G401 (cell line): ENCODE measurements at regions not wholly inside any gene's neighbourhood (a gene's known extent, or its start where the extent isn't known, plus 50 kb on each side); places are given as distances from the start of the nearest gene placed in this dataset.

Experiments
- DNase-seq: peaks from one replicate; pipeline ENCODE4 v3.0.0-alpha.2; 2015; ENCODE audit warnings: low spot score
- in situ Hi-C: cut with HindIII; loops from 2 replicates; pipeline ENCODE4 v1.10.0; 2016; ENCODE audit warnings: low sequenced_read_pairs, mixed read lengths

GRCh38 chr1:36570006-36570405, 87.3 kb upstream of the CSF3R start:
- in situ Hi-C loops, result no loop called here
- no peak for DNase-seq

DNA sequence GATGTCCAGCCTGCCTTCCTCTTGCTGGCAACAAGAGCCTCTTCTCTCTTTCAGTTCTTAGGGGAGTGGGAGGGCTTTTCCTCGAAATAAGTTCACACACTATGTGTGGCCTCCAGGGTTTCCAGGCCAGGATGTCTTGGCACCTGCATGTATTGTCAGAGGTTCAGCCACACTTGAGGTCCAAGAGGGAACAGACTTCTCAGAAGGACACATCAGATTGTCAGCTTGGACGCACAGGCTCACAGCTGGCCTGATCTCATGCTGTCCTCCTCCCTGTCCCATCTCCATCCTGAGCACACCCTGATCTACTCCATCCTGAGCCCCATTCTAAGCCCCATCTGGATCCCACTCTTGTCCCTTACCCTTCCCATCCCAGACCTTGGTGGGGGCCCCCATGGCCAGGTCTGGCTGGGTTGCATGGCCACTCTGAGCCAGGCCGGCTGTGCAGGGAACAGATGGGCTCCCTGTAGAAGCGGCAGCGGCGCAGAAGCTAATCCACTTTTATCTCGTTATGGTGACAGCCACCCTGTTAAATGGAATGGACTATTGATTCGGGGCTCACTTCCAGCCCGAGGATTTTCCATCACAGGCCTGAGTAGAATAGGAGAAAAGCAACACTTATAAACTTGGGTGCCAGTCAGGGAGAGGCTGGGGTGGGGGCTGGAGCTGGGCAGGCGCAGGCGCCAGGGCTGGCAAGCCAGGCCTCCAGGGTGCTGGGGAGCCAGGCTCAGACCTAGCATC, 85.1 kb upstream of the CSF3R start:
- in situ Hi-C loops, result no loop called here
- no peak for DNase-seq

- DNase-seq, result no peak
- in situ Hi-C loops, result no loop called here
Measured at GRCh38 chr1:36565576-36566501, 83.1 kb upstream of the CSF3R start.

- no peak for DNase-seq
- in situ Hi-C loops, result no loop called here
Measured at GRCh38 chr1:36562181-36562685, 79.5 kb upstream of the CSF3R start.

DNA sequence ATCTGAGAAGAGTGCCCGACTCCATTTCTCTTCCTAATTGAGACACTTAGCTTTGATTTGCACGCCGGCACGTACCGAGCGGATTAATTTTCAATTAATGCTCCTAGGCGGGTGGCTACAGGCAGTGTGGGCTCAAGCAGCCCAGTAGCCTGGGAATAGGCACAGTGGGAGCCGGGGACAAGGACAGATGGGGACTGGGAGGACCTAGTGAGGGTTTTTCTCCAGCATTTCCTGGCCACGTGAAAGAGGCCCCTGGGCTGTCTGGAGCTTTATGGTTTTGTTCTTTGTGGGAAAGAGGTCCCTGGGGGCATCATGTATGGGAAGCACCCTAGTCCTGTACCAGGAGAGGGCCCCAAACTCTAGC, 78.6 kb upstream of the CSF3R start:
- in situ Hi-C loops, result no loop called here
- no peak for DNase-seq

- no peak for DNase-seq
- in situ Hi-C loops, result no loop called here
Measured at GRCh38 chr1:36560621-36561360, 78.1 kb upstream of the CSF3R start.

- in situ Hi-C loops, result no loop called here
- DNase-seq, result no peak
Measured at GRCh38 chr1:36560177-36560576, 77.5 kb upstream of the CSF3R start.

- in situ Hi-C loops, result no loop called here
- no peak for DNase-seq
Measured at GRCh38 chr1:36559061-36559460, 76.3 kb upstream of the CSF3R start.

DNA sequence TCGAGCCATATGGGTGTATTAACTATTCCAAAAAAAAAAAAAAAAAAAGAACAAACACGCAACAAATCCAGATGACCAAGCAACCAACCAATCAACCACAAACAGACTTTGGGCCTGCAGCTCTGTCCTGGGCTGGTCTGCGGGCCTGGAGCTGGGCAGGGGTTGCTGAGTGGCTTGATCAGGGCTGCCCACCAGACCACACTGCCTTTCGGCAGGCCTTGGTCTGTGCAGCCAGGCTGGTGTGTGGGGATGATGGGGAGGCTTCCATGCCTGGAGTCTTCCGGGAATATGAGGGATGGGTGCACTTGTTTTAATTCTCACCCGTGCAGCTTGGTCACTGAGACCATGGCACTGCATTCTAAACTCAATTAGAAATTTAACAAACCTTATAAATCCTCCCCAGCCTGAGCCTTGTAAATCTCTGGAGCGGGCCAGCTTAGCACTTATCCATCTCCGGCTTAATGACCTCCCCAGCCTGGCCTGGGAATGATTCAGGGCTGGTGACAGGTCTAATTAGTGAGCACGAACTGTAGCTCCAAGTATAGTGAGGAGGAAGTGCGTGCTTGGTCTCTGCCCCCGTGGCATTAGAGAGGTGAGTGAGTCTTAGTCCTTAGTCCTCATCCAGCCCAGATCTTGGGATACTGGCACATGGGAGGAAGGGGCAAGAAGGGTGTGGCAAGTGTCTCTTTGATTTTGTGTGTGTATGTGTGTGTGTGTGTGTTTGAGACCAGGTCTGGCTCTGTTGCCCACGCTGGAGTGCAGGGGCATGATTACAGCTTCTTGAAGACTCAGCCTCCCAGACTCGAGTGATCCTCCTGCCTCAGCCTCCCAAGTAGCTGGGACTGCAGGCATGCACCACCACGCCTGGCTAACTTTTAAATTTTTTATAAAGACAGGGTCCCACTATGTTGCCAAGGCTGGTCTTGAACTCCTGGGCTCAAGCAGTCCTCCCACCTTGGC, 74.6 kb upstream of the CSF3R start:
- DNase-seq, result no peak
- in situ Hi-C loops, result no loop called here

DNA sequence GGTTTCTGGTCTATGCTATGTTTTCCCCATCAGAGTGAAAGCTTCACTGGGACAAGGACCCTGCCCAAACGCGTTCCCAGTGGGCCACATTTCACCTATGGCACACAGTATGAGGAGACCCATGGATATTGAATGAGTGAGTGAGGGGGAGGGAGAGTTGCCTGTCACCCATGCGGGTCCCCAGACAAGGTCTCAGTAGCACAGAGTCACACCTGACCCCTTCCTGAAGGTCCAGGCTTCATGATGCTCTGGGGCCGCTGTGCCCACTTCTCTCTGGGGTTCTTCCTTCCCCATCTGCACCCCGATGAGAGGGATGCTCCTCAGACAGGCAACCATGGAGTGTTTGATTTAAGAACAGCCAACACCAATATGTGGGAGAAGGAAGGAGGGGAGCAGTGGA, 72.3 kb upstream of the CSF3R start:
- in situ Hi-C loops, result no loop called here
- DNase-seq, result no peak

DNA sequence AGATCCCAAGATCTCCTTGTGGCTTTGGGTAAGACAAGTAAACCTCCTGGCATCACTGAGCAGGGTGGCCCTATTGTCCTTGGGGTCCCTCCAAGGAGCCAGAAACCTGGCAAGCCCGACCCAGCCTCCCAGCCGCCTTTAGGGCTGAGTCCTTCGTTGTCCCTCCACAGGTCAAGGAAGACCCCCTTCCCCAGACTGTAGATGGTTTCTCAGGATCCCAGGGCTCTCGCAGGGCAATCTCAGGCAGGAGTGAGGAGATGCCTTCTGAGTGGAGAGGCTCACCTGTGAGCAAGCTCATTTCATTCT, 71.6 kb upstream of the CSF3R start:
- in situ Hi-C loops, result no loop called here
- DNase-seq, result no peak

GRCh38 chr1:36553591-36554322, 71.0 kb upstream of the CSF3R start:
- in situ Hi-C loops, result no loop called here
- peak; percentile 58 for DNase-seq

DNA sequence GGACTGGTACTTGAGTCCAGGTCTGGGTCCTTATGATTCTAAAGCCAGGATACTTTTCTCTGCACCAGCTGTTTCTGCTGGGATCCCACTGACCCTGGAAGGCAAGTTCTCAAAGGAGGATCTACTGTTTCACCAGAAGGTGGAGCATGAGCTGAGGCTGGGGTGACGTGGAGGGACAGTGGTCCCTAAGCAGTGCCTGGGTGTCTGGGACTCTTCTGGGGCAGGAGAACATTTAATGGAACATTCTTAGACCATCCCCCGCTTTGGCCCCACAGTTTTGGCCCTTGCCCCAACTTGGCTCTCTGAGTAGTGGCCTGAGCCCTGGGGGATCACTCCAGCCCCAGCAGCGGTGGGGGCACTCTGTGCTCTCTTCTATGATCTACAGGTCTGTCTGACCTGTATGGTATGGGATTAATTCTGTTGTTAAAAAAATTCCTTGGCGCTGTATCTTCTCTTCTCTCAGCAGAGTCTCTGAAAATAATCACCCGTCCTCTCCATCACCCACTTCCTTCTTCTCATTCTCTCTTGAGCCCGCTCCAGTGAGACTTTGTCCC, 60.3 kb upstream of the CSF3R start:
- in situ Hi-C loops, result no loop called here
- DNase-seq, result peak; percentile 5

DNA sequence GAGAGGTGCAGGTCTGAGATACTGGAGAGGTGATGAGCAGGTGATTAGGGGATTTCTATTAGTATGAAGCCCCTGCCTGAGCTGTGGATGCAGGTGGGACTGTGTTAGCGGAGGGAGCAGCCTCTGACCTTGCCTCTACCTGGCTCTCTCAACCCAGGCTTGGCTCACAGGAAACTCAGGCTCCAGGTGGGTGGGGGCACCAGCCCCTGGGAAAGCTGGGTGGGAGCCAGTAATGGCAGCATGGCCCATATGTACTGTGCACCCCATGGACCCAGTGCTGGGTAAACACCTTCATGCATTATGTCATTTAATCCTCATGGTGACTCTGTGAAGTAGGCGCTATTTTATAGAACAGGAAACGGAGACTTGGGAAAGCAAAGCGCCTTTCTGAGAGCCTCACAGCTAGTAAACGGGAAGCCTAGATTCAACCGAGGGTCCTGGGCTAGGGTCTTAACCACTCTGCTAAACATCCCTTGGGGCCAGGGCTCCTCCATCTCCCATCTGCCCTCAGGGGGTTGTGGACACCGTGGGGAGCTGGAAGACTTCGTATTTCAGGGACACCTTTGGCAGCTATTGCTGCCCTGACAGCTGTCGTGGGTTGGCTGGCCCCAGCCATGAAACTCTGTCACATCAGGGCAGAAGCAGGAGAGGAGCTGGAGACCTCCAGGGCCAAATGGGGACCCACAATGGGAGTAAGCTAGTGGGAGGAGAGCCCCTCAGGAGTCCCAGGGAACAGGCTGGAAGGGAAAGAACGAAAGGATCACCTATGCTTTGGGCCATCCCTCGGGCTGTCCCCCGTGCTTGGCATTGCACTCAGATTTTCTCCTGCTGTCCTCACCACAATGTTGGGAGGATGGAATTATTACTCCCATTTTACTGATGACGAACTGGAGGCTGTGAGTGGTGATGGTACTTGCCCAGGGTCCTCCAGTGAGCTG, 59.6 kb upstream of the CSF3R start:
- in situ Hi-C loops, result no loop called here
- DNase-seq, result no peak

DNA sequence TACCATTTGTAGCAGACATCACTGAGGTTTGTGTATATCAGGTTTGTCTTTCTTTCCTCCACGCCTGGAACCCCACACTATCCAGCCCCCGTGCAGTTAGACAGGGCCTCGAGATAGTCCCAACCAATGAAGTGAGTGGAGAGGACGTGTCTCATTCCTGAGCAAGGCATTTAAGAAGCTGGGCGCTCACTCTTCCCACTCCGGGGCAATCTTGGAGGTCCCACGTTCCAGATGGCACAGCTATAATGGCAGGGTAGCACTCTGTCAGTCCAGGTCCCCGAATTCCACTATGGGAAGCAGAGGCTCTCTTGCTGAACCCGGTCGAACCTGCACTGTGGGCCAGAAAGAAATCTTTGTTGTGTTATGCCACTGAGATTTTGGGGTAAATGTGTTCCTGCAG, 57.3 kb upstream of the CSF3R start:
- in situ Hi-C loops, result no loop called here
- DNase-seq, result no peak

GRCh38 chr1:36539526-36539925, 56.8 kb upstream of the CSF3R start:
- no peak for DNase-seq
- in situ Hi-C loops, result no loop called here

GRCh38 chr1:36537991-36538390, 55.3 kb upstream of the CSF3R start:
- no peak for DNase-seq
- in situ Hi-C loops, result no loop called here
